Gastroesophageal sphincter (tissue), 3 donors: ENCODE measurements at regions not wholly inside any gene's neighbourhood (a gene's known extent, or its start where the extent isn't known, plus 50 kb on each side); places are given as distances from the start of the nearest gene placed in this dataset.

Experiments
- POLR2A ChIP-seq, 2 donors: fragments of 450-650 bp; IDR thresholded peaks; one replicate each; pipeline ENCODE4 v1.6.1; 2017; ENCODE audit warnings: antibody characterized with exemption in 2 of 2, mild to moderate bottlenecking in 2 of 2, moderate library complexity in 1 of 2
- POLR2AphosphoS5 ChIP-seq: sonication (generic); formaldehyde crosslinking; IDR thresholded peaks from one replicate; pipeline ENCODE4 v1.6.1; 2017; ENCODE audit warnings: antibody characterized with exemption
- TF ChIP-seq, protein P1 (sequence below), 4 experiments: fragments of 200-600 bp in 2 of 4; fragments of 450-650 bp in 2 of 4; sonication (generic) in 1 of 4; IDR thresholded peaks; one replicate each; pipeline ENCODE4 v1.5.1; 2017 to 2019; ENCODE audit warnings: antibody characterized with exemption in 4 of 4, mild to moderate bottlenecking in 2 of 4, moderate library complexity in 2 of 4

- TF ChIP-seq, protein P1, sequence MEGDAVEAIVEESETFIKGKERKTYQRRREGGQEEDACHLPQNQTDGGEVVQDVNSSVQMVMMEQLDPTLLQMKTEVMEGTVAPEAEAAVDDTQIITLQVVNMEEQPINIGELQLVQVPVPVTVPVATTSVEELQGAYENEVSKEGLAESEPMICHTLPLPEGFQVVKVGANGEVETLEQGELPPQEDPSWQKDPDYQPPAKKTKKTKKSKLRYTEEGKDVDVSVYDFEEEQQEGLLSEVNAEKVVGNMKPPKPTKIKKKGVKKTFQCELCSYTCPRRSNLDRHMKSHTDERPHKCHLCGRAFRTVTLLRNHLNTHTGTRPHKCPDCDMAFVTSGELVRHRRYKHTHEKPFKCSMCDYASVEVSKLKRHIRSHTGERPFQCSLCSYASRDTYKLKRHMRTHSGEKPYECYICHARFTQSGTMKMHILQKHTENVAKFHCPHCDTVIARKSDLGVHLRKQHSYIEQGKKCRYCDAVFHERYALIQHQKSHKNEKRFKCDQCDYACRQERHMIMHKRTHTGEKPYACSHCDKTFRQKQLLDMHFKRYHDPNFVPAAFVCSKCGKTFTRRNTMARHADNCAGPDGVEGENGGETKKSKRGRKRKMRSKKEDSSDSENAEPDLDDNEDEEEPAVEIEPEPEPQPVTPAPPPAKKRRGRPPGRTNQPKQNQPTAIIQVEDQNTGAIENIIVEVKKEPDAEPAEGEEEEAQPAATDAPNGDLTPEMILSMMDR (IDR thresholded peaks at IDR 0.05), result no peak
- no peak for TF ChIP-seq POLR2AphosphoS5
- TF ChIP-seq POLR2A (IDR thresholded peaks at IDR 0.05), result no peak
Observed at GRCh38 chr9:108559432-108559831, 296.4 kb downstream of the ACTL7B start.
